Keratinocyte (primary cell): ENCODE measurements at regions not wholly inside any gene's neighbourhood (a gene's known extent, or its start where the extent isn't known, plus 50 kb on each side); places are given as distances from the start of the nearest gene placed in this dataset.

ENCODE experiments used
- DNase-seq: peaks from one replicate; pipeline ENCODE4 v3.0.0-alpha.2; 2011; ENCODE audit warnings: low read depth, missing footprints, low spot score
- FAIRE-seq: peaks from 2 replicates; lab custom pipeline; 2011; peaks lifted over from hg19 to GRCh38; lab: Jason Lieb, UNC
- H2AFZ ChIP-seq: 2 replicates; pipeline ENCODE4 v1.6.0; 2012; ENCODE audit warnings: low read length, control low read depth, inconsistent platforms; ENCODE audit not compliant: control insufficient read depth
- H3K27ac ChIP-seq: 2 replicates; pipeline ENCODE4 v1.5.1; 2011; ENCODE audit warnings: low read length; ENCODE audit not compliant: control insufficient read depth, insufficient read depth
- H3K27me3 ChIP-seq: 3 replicates; pipeline ENCODE4 v1.6.0; 2011; ENCODE audit warnings: low read length; ENCODE audit not compliant: control insufficient read depth, insufficient read depth; ENCODE audit errors: extremely low read depth
- H3K36me3 ChIP-seq, 2 experiments: 2 replicates in 1 of 2; 3 replicates in 1 of 2; pipeline ENCODE4 v1.5.1; 2011; ENCODE audit warnings: low read length in 2 of 2, mild to moderate bottlenecking in 1 of 2; ENCODE audit not compliant: control insufficient read depth in 2 of 2, insufficient read depth in 2 of 2; ENCODE audit errors: extremely low read depth in 1 of 2
- H3K4me1 ChIP-seq: 3 replicates; pipeline ENCODE4 v1.5.1; 2011; ENCODE audit warnings: low read length; ENCODE audit not compliant: control insufficient read depth, insufficient read depth; ENCODE audit errors: extremely low read depth
- H3K4me2 ChIP-seq: 3 replicates; pipeline ENCODE4 v1.6.0; 2011; ENCODE audit warnings: low read depth, low read length; ENCODE audit not compliant: control insufficient read depth, insufficient read depth; ENCODE audit errors: extremely low read depth
- H3K4me3 ChIP-seq, 3 experiments: fragments of 200-600 bp in 1 of 3; sonication (generic) in 1 of 3; 2 replicates in 2 of 3; 3 replicates in 1 of 3; pipeline ENCODE4 v1.5.1; 2011 to 2016; ENCODE audit warnings: low read length in 3 of 3, mild to moderate bottlenecking in 3 of 3, control low read depth in 2 of 3, inconsistent platforms in 1 of 3, low read depth in 1 of 3, mixed read lengths in 1 of 3, mixed run types in 1 of 3, moderate library complexity in 1 of 3; ENCODE audit not compliant: control insufficient read depth in 2 of 3, insufficient read depth in 2 of 3; ENCODE audit errors: extremely low read depth in 1 of 3
- H3K79me2 ChIP-seq: 2 replicates; pipeline ENCODE4 v1.6.0; 2012; ENCODE audit warnings: low read length; ENCODE audit not compliant: control insufficient read depth, insufficient read depth
- H3K9ac ChIP-seq: 3 replicates; pipeline ENCODE4 v1.6.0; 2011; ENCODE audit warnings: low read length; ENCODE audit not compliant: control insufficient read depth, insufficient read depth; ENCODE audit errors: extremely low read depth
- H3K9me1 ChIP-seq: 3 replicates; pipeline ENCODE4 v1.6.0; 2011; ENCODE audit warnings: low read length; ENCODE audit not compliant: control insufficient read depth, insufficient read depth; ENCODE audit errors: extremely low read depth
- H3K9me3 ChIP-seq: 2 replicates; pipeline ENCODE4 v1.5.1; 2012; ENCODE audit warnings: low read depth, low read length; ENCODE audit not compliant: control insufficient read depth
- H4K20me1 ChIP-seq: 3 replicates; pipeline ENCODE4 v1.6.0; 2011; ENCODE audit warnings: low read length; ENCODE audit not compliant: control insufficient read depth, insufficient read depth; ENCODE audit errors: extremely low read depth
- CTCF ChIP-seq, 3 experiments: IDR thresholded peaks in 1 of 3; conservative IDR thresholded peaks in 1 of 3; optimal IDR thresholded peaks in 1 of 3; 2 replicates in 2 of 3; 3 replicates in 1 of 3; pipeline versions ENCODE3 to v1.5.1; 2011; ENCODE audit warnings: low read length in 3 of 3, mild to moderate bottlenecking in 3 of 3, moderate library complexity in 2 of 3, control low read depth in 1 of 3, inconsistent platforms in 1 of 3; ENCODE audit not compliant: insufficient read depth in 2 of 3; ENCODE audit errors: extremely low read depth in 1 of 3
- EZH2 ChIP-seq: IDR thresholded peaks from one replicate; pipeline ENCODE4 v1.6.1; 2012; ENCODE audit warnings: inconsistent platforms, mild to moderate bottlenecking, low read length, moderate library complexity
- dilution Hi-C: fragments of 300-500 bp; cut with MboI; formaldehyde crosslinking; loops from one replicate; pipeline ENCODE4 v1.7.0; 2020; ENCODE audit warnings: low sequenced_read_pairs; ENCODE audit not compliant: extremely low pct_ligation_motif_present

- no peaks in the 10 kb centered on the region for H3K79me2 ChIP-seq
- dilution Hi-C loops: no loop called here
- H3K4me2 ChIP-seq: no peak overlapping the region
- no peak overlapping the region for H3K4me3 ChIP-seq
- no peak overlapping the region for H3K27ac ChIP-seq
- no peak for DNase-seq
- no peaks in the 10 kb centered on the region for H3K9me1 ChIP-seq
- no peaks in the 10 kb centered on the region for H4K20me1 ChIP-seq
- H3K9me3 ChIP-seq: no peaks in the 10 kb centered on the region
- TF ChIP-seq CTCF (optimal IDR thresholded peaks at IDR 0.05 in 1 of 3, IDR thresholded peaks at IDR 0.05 in 1 of 3, conservative IDR thresholded peaks at IDR 0.05 in 1 of 3; ENCODE audit: extremely low read depth in 1 of 3, insufficient read depth in 2 of 3, low read length in 3 of 3): no peak
- no peak for TF ChIP-seq EZH2
- no peak for FAIRE-seq
- no peak overlapping the region for H3K9ac ChIP-seq
- H2AFZ ChIP-seq: no peak overlapping the region
- no peaks in the 10 kb centered on the region for H3K4me1 ChIP-seq
- no peaks in the 10 kb centered on the region for H3K36me3 ChIP-seq
- no peaks in the 10 kb centered on the region for H3K27me3 ChIP-seq
Measured at GRCh38 chr16:58866935-58867334, 132.8 kb upstream of the GOT2 start.

- Histone ChIP-seq H3K9me3 (no peaks in the 10 kb centered on the region), H3K27me3 (no peaks in the 10 kb centered on the region)
- no peak for TF ChIP-seq CTCF (optimal IDR thresholded peaks at IDR 0.05 in 1 of 3, IDR thresholded peaks at IDR 0.05 in 1 of 3, conservative IDR thresholded peaks at IDR 0.05 in 1 of 3; ENCODE audit: extremely low read depth in 1 of 3, insufficient read depth in 2 of 3, low read length in 3 of 3)
- TF ChIP-seq EZH2: no peak
Measured at GRCh38 chr16:58863761-58864160, 129.6 kb upstream of the GOT2 start.

More at GRCh38 chr16:58863761-58864160, 129.6 kb upstream of the GOT2 start:
- Histone ChIP-seq H3K4me2 (no peak overlapping the region), H3K27ac (no peak overlapping the region), H3K4me1 (no peaks in the 10 kb centered on the region), H3K9ac (no peak overlapping the region), H3K4me3 (no peak overlapping the region), H3K9me1 (no peaks in the 10 kb centered on the region), H3K79me2 (no peaks in the 10 kb centered on the region), H4K20me1 (no peaks in the 10 kb centered on the region), H3K36me3 (no peaks in the 10 kb centered on the region), H2AFZ (no peak overlapping the region)
- DNase-seq: no peak
- dilution Hi-C loops: no loop called here
- FAIRE-seq: no peak
